Mammary epithelial cell (primary cell): ENCODE measurements at regions not wholly inside any gene's neighbourhood (a gene's known extent, or its start where the extent isn't known, plus 50 kb on each side); places are given as distances from the start of the nearest gene placed in this dataset.

Experiments
- EZH2 ChIP-seq: IDR thresholded peaks from 2 replicates; pipeline ENCODE4 v1.6.1; 2012; ENCODE audit warnings: low read length, inconsistent platforms, borderline replicate concordance
- TF ChIP-seq, protein P1 (sequence below), 2 donors: IDR thresholded peaks in 1 of 2; conservative IDR thresholded peaks in 1 of 2; 2 replicates each; pipeline ENCODE4 v1.5.1; 2011 to 2012; ENCODE audit warnings: inconsistent platforms in 2 of 2, low read length in 2 of 2, mild to moderate bottlenecking in 2 of 2, control low read depth in 1 of 2, low read depth in 1 of 2; ENCODE audit not compliant: insufficient read depth in 1 of 2; ENCODE audit errors: extremely low read depth in 1 of 2

- TF ChIP-seq, protein P1, sequence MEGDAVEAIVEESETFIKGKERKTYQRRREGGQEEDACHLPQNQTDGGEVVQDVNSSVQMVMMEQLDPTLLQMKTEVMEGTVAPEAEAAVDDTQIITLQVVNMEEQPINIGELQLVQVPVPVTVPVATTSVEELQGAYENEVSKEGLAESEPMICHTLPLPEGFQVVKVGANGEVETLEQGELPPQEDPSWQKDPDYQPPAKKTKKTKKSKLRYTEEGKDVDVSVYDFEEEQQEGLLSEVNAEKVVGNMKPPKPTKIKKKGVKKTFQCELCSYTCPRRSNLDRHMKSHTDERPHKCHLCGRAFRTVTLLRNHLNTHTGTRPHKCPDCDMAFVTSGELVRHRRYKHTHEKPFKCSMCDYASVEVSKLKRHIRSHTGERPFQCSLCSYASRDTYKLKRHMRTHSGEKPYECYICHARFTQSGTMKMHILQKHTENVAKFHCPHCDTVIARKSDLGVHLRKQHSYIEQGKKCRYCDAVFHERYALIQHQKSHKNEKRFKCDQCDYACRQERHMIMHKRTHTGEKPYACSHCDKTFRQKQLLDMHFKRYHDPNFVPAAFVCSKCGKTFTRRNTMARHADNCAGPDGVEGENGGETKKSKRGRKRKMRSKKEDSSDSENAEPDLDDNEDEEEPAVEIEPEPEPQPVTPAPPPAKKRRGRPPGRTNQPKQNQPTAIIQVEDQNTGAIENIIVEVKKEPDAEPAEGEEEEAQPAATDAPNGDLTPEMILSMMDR (conservative IDR thresholded peaks at IDR 0.05 in 1 of 2, IDR thresholded peaks at IDR 0.05 in 1 of 2; ENCODE audit: extremely low read depth in 1 of 2, insufficient read depth in 1 of 2, low read depth in 1 of 2, low read length in 2 of 2): no peak
- TF ChIP-seq EZH2: no peak
Measured at GRCh38 chr13:64930636-64931035, 2299.5 kb downstream of the PCDH9 start.
